HL-60 (cell line): ENCODE measurements at regions not wholly inside any gene's neighbourhood (a gene's known extent, or its start where the extent isn't known, plus 50 kb on each side); places are given as distances from the start of the nearest gene placed in this dataset.

Experiments used
- DNase-seq, 2 experiments: peaks; one replicate each; pipeline ENCODE4 v3.0.0-alpha.2; 2010 to 2020; ENCODE audit warnings: low read depth in 1 of 2, low spot score in 1 of 2
- H3K27ac ChIP-seq: fragments of 250-450 bp; sonication (Bioruptor Pico); replicated peaks from 2 replicates; pipeline ENCODE4 v1.5.1; 2020; ENCODE audit warnings: mild to moderate bottlenecking, moderate library complexity
- H3K27me3 ChIP-seq: fragments of 250-450 bp; sonication (Bioruptor Pico); 2 replicates; pipeline ENCODE4 v1.5.1; 2021; ENCODE audit warnings: mild to moderate bottlenecking, moderate library complexity; ENCODE audit not compliant: insufficient read depth, poor library complexity, severe bottlenecking
- H3K4me3 ChIP-seq: replicated peaks from 2 replicates; pipeline ENCODE4 v1.5.1; 2011; ENCODE audit warnings: mild to moderate bottlenecking, control low read depth, low read length; ENCODE audit not compliant: insufficient read depth
- CTCF ChIP-seq: IDR thresholded peaks from one replicate; pipeline ENCODE4 v1.5.1; 2011; ENCODE audit warnings: low read length, control low read depth, inconsistent platforms; ENCODE audit not compliant: insufficient read depth
- GABPA ChIP-seq: IDR thresholded peaks from 2 replicates; pipeline ENCODE4 v1.6.1; 2012; ENCODE audit warnings: low read depth
- POLR2AphosphoS5 ChIP-seq: IDR thresholded peaks from 2 replicates; pipeline ENCODE4 v1.6.1; 2012; ENCODE audit warnings: low read depth
- REST ChIP-seq: IDR thresholded peaks from 2 replicates; pipeline ENCODE4 v1.6.1; 2012; ENCODE audit warnings: low read depth; ENCODE audit not compliant: insufficient replicate concordance
- SPI1 ChIP-seq: IDR thresholded peaks from 2 replicates; pipeline ENCODE4 v1.6.1; 2012; ENCODE audit warnings: low read depth, mild to moderate bottlenecking, borderline replicate concordance

- TF ChIP-seq REST: no peak
- TF ChIP-seq POLR2AphosphoS5: no peak
- no peak for TF ChIP-seq CTCF
- TF ChIP-seq SPI1: no peak
- no peak for TF ChIP-seq GABPA
- no peak for DNase-seq
- no peaks in the 10 kb centered on the region for H3K27me3 ChIP-seq
- H3K4me3 ChIP-seq: no peak overlapping the region
- H3K27ac ChIP-seq: no peak overlapping the region
These were observed 206.8 kb downstream of the SKIDA1 start for GRCh38 chr10:21318540-21319167.

GRCh38 chr10:21317902-21318301 is 207.6 kb downstream of the SKIDA1 start:
- Histone ChIP-seq H3K27me3 (no peaks in the 10 kb centered on the region), H3K27ac (no peak overlapping the region), H3K4me3 (no peak overlapping the region)
- TF ChIP-seq POLR2AphosphoS5: no peak
- TF ChIP-seq SPI1: no peak
- TF ChIP-seq GABPA: no peak
- no peak for TF ChIP-seq CTCF
- TF ChIP-seq REST: no peak
- DNase-seq: no peak

- Histone ChIP-seq H3K27ac (no peak overlapping the region), H3K27me3 (no peaks in the 10 kb centered on the region), H3K4me3 (no peak overlapping the region)
- DNase-seq: no peak
- no peak for TF ChIP-seq POLR2AphosphoS5
- TF ChIP-seq SPI1: no peak
- no peak for TF ChIP-seq GABPA
- no peak for TF ChIP-seq REST
- TF ChIP-seq CTCF: no peak
These were observed 209.7 kb downstream of the SKIDA1 start for GRCh38 chr10:21315645-21316220.
